ENCODE measurements at regions not wholly inside any gene's neighbourhood (a gene's known extent, or its start where the extent isn't known, plus 50 kb on each side); places are given as distances from the start of the nearest gene placed in this dataset.

DNA sequence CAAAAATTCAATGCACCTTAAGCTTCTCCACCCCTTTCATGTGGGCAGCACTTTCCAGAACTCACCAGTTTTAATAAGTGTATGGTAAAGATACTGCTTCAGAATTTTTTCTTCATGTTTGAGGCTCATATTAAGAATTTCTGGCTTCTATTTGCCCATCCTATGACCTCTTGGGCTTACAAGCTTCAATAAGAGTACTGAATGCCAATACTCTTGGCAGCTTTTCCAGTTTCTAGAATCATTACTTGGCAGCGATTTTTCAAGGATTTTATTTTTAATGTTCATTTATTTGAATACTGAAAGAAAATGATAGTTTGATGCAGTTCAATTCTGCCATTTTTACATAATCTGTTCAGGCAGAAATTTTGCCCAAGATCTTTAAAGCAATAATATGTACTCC is 242.1 kb upstream of the KCND2 start:
- ATAC-seq: no peak
- H3K27me3 ChIP-seq (ENCODE audit: control insufficient read depth, insufficient read depth, low read length): no peaks in the 10 kb centered on the region
- Mint-ChIP-seq H3K4me3 (no peak overlapping the region), H3K27ac (no peak overlapping the region), H3K27me3 (ENCODE audit: low read depth in 2 of 2) (no peaks in the 10 kb centered on the region), H3K4me1 (no peaks in the 10 kb centered on the region), H3K9me3 (peaks cover 7 to 18% of the 10 kb centered on the region in 2 donors), H3K36me3 (peaks cover 7% of the 10 kb centered on the region)
- no peak for DNase-seq
- no peaks in the 10 kb centered on the region for H3K9me3 ChIP-seq (ENCODE audit: control insufficient read depth, insufficient read depth, low read length)
- H3K4me3 ChIP-seq (ENCODE audit: low read length): no peak overlapping the region
- TF ChIP-seq, protein P1, sequence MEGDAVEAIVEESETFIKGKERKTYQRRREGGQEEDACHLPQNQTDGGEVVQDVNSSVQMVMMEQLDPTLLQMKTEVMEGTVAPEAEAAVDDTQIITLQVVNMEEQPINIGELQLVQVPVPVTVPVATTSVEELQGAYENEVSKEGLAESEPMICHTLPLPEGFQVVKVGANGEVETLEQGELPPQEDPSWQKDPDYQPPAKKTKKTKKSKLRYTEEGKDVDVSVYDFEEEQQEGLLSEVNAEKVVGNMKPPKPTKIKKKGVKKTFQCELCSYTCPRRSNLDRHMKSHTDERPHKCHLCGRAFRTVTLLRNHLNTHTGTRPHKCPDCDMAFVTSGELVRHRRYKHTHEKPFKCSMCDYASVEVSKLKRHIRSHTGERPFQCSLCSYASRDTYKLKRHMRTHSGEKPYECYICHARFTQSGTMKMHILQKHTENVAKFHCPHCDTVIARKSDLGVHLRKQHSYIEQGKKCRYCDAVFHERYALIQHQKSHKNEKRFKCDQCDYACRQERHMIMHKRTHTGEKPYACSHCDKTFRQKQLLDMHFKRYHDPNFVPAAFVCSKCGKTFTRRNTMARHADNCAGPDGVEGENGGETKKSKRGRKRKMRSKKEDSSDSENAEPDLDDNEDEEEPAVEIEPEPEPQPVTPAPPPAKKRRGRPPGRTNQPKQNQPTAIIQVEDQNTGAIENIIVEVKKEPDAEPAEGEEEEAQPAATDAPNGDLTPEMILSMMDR (IDR thresholded peaks at IDR 0.05): no peak
- intact Hi-C loops (cut with micrococcal nuclease): no loop called here
- no peak overlapping the region for H3K27ac ChIP-seq (ENCODE audit: low read length)
- 78% methylated on average over 1 of the region's 1 CpG for WGBS (ENCODE audit: insufficient coverage)
- no peaks in the 10 kb centered on the region for H3K4me1 ChIP-seq (ENCODE audit: control insufficient read depth, insufficient read depth, low read length)
- H3K36me3 ChIP-seq (ENCODE audit: control insufficient read depth, insufficient read depth, low read length): no peaks in the 10 kb centered on the region

DNA sequence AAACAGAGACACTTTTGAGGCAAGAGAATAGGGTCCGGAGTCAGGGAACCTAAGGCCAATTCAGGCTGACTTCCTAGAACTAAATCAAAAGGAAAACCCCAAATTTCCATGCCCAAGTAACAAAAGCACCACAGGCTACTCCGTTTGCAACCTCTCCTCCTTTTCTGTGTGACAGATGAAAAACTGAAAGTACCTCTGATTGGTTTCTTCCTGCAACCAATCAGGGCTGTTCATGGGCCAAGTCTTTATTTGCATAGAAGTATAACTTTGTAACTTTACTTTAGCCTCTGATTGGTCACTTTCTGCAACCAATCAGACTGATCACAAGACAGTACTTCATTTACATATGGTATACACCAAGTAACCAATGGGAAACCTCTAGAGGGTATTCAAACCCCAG is 239.9 kb upstream of the KCND2 start:
- H3K4me1 Mint-ChIP-seq: no peaks in the 10 kb centered on the region
- H3K4me1 ChIP-seq (ENCODE audit: control insufficient read depth, insufficient read depth, low read length): no peaks in the 10 kb centered on the region
- peaks cover 4% of the 10 kb centered on the region for H3K9me3 ChIP-seq (ENCODE audit: control insufficient read depth, insufficient read depth, low read length)
- no peaks in the 10 kb centered on the region for H3K36me3 ChIP-seq (ENCODE audit: control insufficient read depth, insufficient read depth, low read length)
- no peak for ATAC-seq
- intact Hi-C loops (cut with micrococcal nuclease): no loop called here
- no peak overlapping the region for H3K4me3 ChIP-seq (ENCODE audit: low read length)
- H3K4me3 Mint-ChIP-seq: no peak overlapping the region
- H3K9me3 Mint-ChIP-seq: peaks cover 14 to 28% of the 10 kb centered on the region in 2 donors
- 88% methylated on average over 2 of the region's 2 CpGs for WGBS (ENCODE audit: insufficient coverage)
- H3K27me3 ChIP-seq (ENCODE audit: control insufficient read depth, insufficient read depth, low read length): no peaks in the 10 kb centered on the region
- no peak overlapping the region for H3K27ac ChIP-seq (ENCODE audit: low read length)
- H3K27ac Mint-ChIP-seq: no peak overlapping the region
- TF ChIP-seq, protein P1 (IDR thresholded peaks at IDR 0.05): no peak
- H3K27me3 Mint-ChIP-seq (ENCODE audit: low read depth in 2 of 2): no peaks in the 10 kb centered on the region
- H3K36me3 Mint-ChIP-seq: peaks cover 19% of the 10 kb centered on the region
- no peak for DNase-seq

DNA sequence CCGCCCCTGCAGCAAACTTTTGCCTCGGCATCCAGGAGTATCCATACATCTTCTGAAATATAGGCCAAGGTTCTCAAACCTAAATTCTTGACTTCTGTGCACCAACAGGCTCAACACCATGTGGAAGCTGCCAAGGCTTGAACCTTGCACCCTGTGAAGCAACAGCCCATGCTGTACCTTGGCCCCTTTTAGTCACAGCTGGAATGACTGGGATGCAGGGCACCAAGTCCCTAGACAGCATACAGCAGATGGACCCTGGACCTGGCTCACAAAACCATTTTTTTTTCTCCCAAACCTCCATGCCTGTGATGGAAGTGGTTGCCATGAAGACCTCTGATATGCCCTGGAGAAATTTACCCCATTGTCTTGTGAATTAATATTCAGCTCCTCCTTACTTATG is 233.8 kb upstream of the KCND2 start:
- H3K27me3 Mint-ChIP-seq (ENCODE audit: low read depth in 2 of 2): no peaks in the 10 kb centered on the region
- Histone ChIP-seq H3K4me1 (ENCODE audit: control insufficient read depth, insufficient read depth, low read length) (no peaks in the 10 kb centered on the region), H3K27me3 (ENCODE audit: control insufficient read depth, insufficient read depth, low read length) (no peaks in the 10 kb centered on the region), H3K4me3 (ENCODE audit: low read length) (no peak overlapping the region), H3K36me3 (ENCODE audit: control insufficient read depth, insufficient read depth, low read length) (no peaks in the 10 kb centered on the region), H3K9me3 (ENCODE audit: control insufficient read depth, insufficient read depth, low read length) (peaks cover 12% of the 10 kb centered on the region), H3K27ac (ENCODE audit: low read length) (no peak overlapping the region)
- H3K9me3 Mint-ChIP-seq: peaks cover 25 to 36% of the 10 kb centered on the region in 2 donors
- ATAC-seq (no peak), DNase-seq (no peak)
- TF ChIP-seq, protein P1 (IDR thresholded peaks at IDR 0.05): no peak
- H3K4me3 Mint-ChIP-seq: no peak overlapping the region
- intact Hi-C loops (cut with micrococcal nuclease): no loop called here
- H3K27ac Mint-ChIP-seq: no peak overlapping the region
- H3K36me3 Mint-ChIP-seq: peaks cover 26% of the 10 kb centered on the region
- H3K4me1 Mint-ChIP-seq: no peaks in the 10 kb centered on the region
- WGBS (ENCODE audit: insufficient coverage): 77% methylated on average over 2 of the region's 2 CpGs

DNA sequence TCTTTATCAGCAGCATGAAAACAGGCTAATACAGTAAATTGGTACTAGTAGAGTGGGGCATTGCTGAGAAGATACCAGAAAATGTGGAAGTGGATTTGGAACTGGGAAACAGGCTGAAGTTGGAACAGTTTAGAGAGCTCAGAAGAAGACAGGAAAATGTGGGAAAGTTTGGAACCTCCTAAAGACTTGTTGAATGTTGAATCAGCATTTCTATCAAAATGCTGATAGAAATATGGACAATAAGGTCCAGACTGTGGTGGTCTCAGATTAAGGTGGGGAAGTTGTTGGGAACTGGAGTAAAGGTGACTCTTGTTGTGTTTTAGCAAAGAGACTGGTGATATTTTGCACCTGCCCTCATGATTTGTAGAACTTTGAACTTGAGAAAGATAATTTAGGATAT is 231.2 kb upstream of the KCND2 start:
- H3K27me3 Mint-ChIP-seq (ENCODE audit: low read depth in 2 of 2): no peaks in the 10 kb centered on the region
- TF ChIP-seq, protein P1 (IDR thresholded peaks at IDR 0.05): no peak
- H3K27ac Mint-ChIP-seq: no peak overlapping the region

More for the DNA sequence above, 231.2 kb upstream of the KCND2 start:
- H3K36me3 ChIP-seq (ENCODE audit: control insufficient read depth, insufficient read depth, low read length): no peaks in the 10 kb centered on the region
- no peaks in the 10 kb centered on the region for H3K27me3 ChIP-seq (ENCODE audit: control insufficient read depth, insufficient read depth, low read length)
- intact Hi-C loops (cut with micrococcal nuclease): no loop called here
- ATAC-seq (no peak), DNase-seq (no peak)
- Mint-ChIP-seq H3K36me3 (peaks cover 14% of the 10 kb centered on the region), H3K9me3 (peaks cover 18 to 24% of the 10 kb centered on the region in 2 donors), H3K4me3 (no peak overlapping the region), H3K4me1 (no peaks in the 10 kb centered on the region)
- no peaks in the 10 kb centered on the region for H3K4me1 ChIP-seq (ENCODE audit: control insufficient read depth, insufficient read depth, low read length)
- H3K4me3 ChIP-seq (ENCODE audit: low read length): no peak overlapping the region
- no peak overlapping the region for H3K27ac ChIP-seq (ENCODE audit: low read length)
- peaks cover 11% of the 10 kb centered on the region for H3K9me3 ChIP-seq (ENCODE audit: control insufficient read depth, insufficient read depth, low read length)

Data from natural killer cell (primary cell).